Gastroesophageal sphincter (tissue), 4 donors: ENCODE measurements at regions not wholly inside any gene's neighbourhood (a gene's known extent, or its start where the extent isn't known, plus 50 kb on each side); places are given as distances from the start of the nearest gene placed in this dataset.

Experiments used
- ATAC-seq: fragments of 150-250 bp; one replicate; pipeline ENCODE4 v1.9.1; 2016; ENCODE audit warnings: mild to moderate bottlenecking, moderate library complexity
- H3K27ac ChIP-seq, 4 donors: fragments of 200-600 bp; sonication (generic) in 3 of 4; 1 replicate in 3 of 4; 2 replicates in 1 of 4; pipeline ENCODE4 v1.5.1; 2016 to 2019
- H3K27me3 ChIP-seq: fragments of 200-600 bp; sonication (generic); one replicate; pipeline ENCODE4 v1.5.1; 2019
- H3K36me3 ChIP-seq, 2 donors: fragments of 200-600 bp; sonication (generic); one replicate each; pipeline ENCODE4 v1.5.1; 2019; ENCODE audit warnings: control low read depth in 1 of 2
- H3K4me1 ChIP-seq, 3 donors: fragments of 200-600 bp; sonication (generic); 1 replicate in 2 of 3; 2 replicates in 1 of 3; pipeline ENCODE4 v1.5.1; 2016 to 2019; ENCODE audit warnings: control low read depth in 2 of 3
- H3K4me3 ChIP-seq, 2 donors: fragments of 200-600 bp; sonication (generic); one replicate each; pipeline ENCODE4 v1.5.1; 2019; ENCODE audit warnings: mild to moderate bottlenecking in 1 of 2, moderate library complexity in 1 of 2
- H3K9me3 ChIP-seq, 3 donors: fragments of 200-600 bp; sonication (generic); one replicate each; pipeline ENCODE4 v1.5.1; 2017 to 2019; ENCODE audit warnings: control low read depth in 2 of 3
- EP300 ChIP-seq: sonication (generic); formaldehyde crosslinking; IDR thresholded peaks from one replicate; pipeline ENCODE4 v1.6.1; 2017; ENCODE audit warnings: antibody characterized with exemption, mild to moderate bottlenecking
- POLR2A ChIP-seq, 2 donors: fragments of 450-650 bp; IDR thresholded peaks; one replicate each; pipeline ENCODE4 v1.6.1; 2017; ENCODE audit warnings: antibody characterized with exemption in 2 of 2, mild to moderate bottlenecking in 2 of 2, moderate library complexity in 1 of 2
- POLR2AphosphoS5 ChIP-seq: sonication (generic); formaldehyde crosslinking; IDR thresholded peaks from one replicate; pipeline ENCODE4 v1.6.1; 2017; ENCODE audit warnings: antibody characterized with exemption
- WGBS, 2 donors: methylation state at CpG; one replicate each; pipeline ENCODE4 v1.1.5; 2018; ENCODE audit warnings: low coverage in 1 of 2; 5-methylcytosine and 5-hydroxymethylcytosine counted together
- TF ChIP-seq, protein P1 (sequence below), 4 experiments: fragments of 200-600 bp in 2 of 4; fragments of 450-650 bp in 2 of 4; sonication (generic) in 1 of 4; IDR thresholded peaks; one replicate each; pipeline ENCODE4 v1.5.1; 2017 to 2019; ENCODE audit warnings: antibody characterized with exemption in 4 of 4, mild to moderate bottlenecking in 2 of 4, moderate library complexity in 2 of 4

DNA sequence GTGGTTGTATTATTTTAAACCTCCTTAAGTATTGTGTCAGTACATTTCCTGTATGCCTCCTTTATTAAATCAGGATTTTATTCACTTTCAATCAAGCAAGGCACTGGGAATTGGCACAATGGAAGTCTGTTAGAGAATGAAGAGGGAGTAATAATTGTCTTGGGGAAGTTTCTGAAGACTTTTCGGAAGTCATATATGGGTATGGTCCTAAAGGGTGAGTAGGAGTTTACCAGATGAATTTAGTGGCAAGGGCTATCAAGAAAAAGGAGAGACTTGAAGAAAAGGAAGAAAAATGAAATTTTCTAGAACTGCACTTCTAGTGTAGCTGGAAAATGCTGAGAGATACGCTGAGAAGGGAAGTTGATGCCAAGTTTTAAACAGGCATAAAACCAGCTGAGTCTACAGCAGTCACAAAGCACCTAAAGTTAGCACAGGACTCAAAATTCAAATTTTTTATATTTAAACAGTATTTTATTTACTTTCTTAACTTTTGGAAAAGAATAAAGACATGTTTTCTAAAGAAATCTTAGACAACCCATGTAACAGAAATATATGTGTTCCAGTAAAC is 184.9 kb downstream of the SMC2 start:
- WGBS, 2 donors: 25 to 42% methylated on average over 1 to 2 of the region's 2 CpGs
- Histone ChIP-seq H3K27ac (no peak overlapping the region), H3K4me3 (no peak overlapping the region), H3K4me1 (no peaks in the 10 kb centered on the region), H3K9me3 (no peaks in the 10 kb centered on the region), H3K36me3 (no peaks in the 10 kb centered on the region), H3K27me3 (no peaks in the 10 kb centered on the region)
- TF ChIP-seq EP300 (no peak), POLR2AphosphoS5 (no peak), POLR2A (IDR thresholded peaks at IDR 0.05) (no peak)
- TF ChIP-seq, protein P1, sequence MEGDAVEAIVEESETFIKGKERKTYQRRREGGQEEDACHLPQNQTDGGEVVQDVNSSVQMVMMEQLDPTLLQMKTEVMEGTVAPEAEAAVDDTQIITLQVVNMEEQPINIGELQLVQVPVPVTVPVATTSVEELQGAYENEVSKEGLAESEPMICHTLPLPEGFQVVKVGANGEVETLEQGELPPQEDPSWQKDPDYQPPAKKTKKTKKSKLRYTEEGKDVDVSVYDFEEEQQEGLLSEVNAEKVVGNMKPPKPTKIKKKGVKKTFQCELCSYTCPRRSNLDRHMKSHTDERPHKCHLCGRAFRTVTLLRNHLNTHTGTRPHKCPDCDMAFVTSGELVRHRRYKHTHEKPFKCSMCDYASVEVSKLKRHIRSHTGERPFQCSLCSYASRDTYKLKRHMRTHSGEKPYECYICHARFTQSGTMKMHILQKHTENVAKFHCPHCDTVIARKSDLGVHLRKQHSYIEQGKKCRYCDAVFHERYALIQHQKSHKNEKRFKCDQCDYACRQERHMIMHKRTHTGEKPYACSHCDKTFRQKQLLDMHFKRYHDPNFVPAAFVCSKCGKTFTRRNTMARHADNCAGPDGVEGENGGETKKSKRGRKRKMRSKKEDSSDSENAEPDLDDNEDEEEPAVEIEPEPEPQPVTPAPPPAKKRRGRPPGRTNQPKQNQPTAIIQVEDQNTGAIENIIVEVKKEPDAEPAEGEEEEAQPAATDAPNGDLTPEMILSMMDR (IDR thresholded peaks at IDR 0.05): no peak
- ATAC-seq: no peak

DNA sequence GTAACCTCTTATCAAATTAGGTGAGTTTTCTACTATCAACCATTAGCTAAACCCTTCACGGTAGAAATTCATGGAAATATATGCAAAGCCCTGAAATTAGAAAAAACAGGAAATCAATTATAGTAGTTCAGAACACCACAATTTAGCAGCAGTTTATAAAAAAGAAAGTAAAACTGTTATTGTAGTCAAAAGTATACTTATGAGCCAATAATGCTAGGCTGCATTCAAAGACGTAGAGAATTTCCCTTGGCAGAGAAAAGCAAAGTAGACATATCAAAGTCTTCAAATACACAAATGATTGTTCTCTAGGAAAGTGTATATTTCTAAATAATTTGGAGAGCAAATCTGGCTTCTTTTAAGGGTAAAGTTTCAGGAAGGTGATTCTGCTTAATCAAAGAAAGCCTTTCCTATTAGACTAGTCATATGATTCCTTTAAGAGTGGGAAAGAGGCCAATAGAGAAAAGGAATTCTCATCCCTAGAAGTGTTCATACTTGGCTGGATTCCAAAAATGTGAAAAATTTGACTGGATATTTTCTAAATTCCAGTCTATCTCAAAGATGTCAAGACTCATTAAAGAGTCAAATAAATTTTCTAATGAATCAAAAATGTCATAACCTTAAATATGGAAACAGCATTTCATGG is 185.5 kb downstream of the SMC2 start:
- H3K4me3 ChIP-seq: peak overlapping the region in 1 of 2 donors; percentile 2
- no peaks in the 10 kb centered on the region for H3K27me3 ChIP-seq
- no peak for TF ChIP-seq POLR2AphosphoS5
- TF ChIP-seq EP300: no peak
- TF ChIP-seq, protein P1 (IDR thresholded peaks at IDR 0.05): no peak
- TF ChIP-seq POLR2A (IDR thresholded peaks at IDR 0.05): no peak
- H3K27ac ChIP-seq: no peak overlapping the region
- ATAC-seq: no peak
- WGBS, 2 donors: 16 to 34% methylated on average over 2 of the region's 2 CpGs
- no peaks in the 10 kb centered on the region for H3K4me1 ChIP-seq
- H3K36me3 ChIP-seq: no peaks in the 10 kb centered on the region
- no peaks in the 10 kb centered on the region for H3K9me3 ChIP-seq

DNA sequence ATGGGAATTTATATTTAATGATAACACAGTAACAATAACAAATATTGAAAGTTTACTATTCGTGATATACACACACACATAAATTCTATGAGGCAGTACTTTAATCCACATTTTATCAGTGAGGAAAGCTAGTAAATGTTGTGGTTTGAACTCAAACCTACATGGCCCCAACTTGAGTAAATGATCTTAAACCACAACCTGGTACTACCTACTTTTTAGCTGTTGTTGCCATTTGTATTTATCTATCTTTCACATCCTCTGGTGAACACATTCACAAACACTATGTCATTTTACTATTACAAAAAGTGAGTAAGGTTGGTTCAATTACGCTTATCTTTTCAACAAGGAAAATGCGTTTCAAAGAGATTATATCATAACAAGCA is 186.1 kb downstream of the SMC2 start:
- no peaks in the 10 kb centered on the region for H3K4me1 ChIP-seq
- H3K27ac ChIP-seq: no peak overlapping the region
- ATAC-seq: no peak
- 58 to 75% methylated on average over 3 of the region's 3 CpGs for whole genome bisulfite sequencing, 2 donors
- H3K4me3 ChIP-seq: no peak overlapping the region
- no peaks in the 10 kb centered on the region for H3K36me3 ChIP-seq
- TF ChIP-seq EP300 (no peak), POLR2AphosphoS5 (no peak), POLR2A (IDR thresholded peaks at IDR 0.05) (no peak)
- TF ChIP-seq, protein P1 (IDR thresholded peaks at IDR 0.05): no peak
- no peaks in the 10 kb centered on the region for H3K27me3 ChIP-seq
- H3K9me3 ChIP-seq: no peaks in the 10 kb centered on the region

DNA sequence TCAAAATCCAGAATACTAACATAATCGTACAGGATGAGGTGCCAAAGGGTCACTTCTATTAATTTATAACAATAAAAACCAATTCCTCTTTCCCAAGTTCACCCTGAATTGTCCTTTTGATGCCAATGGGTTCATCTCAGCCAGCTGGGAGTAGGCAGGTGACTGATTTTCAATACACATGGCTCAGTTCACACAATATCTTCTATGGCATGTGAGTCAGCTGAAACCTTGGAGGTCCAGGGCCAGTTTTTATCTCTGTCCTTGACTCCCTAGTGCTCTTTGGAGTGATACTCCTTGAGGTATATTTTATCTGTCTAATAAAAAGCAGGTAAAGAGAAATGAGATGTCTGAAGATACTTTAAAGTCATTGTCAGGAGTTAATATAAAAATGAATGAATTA is 186.6 kb downstream of the SMC2 start:
- no peak for TF ChIP-seq POLR2A (IDR thresholded peaks at IDR 0.05)
- no peak for TF ChIP-seq POLR2AphosphoS5
- no peak for TF ChIP-seq EP300
- TF ChIP-seq, protein P1 (IDR thresholded peaks at IDR 0.05): no peak
- Histone ChIP-seq H3K36me3 (no peaks in the 10 kb centered on the region), H3K27ac (no peak overlapping the region), H3K27me3 (no peaks in the 10 kb centered on the region), H3K4me3 (no peak overlapping the region), H3K4me1 (no peaks in the 10 kb centered on the region), H3K9me3 (no peaks in the 10 kb centered on the region)
- ATAC-seq: no peak
- 78 to 80% methylated on average over 1 of the region's 1 CpG for WGBS, 2 donors

DNA sequence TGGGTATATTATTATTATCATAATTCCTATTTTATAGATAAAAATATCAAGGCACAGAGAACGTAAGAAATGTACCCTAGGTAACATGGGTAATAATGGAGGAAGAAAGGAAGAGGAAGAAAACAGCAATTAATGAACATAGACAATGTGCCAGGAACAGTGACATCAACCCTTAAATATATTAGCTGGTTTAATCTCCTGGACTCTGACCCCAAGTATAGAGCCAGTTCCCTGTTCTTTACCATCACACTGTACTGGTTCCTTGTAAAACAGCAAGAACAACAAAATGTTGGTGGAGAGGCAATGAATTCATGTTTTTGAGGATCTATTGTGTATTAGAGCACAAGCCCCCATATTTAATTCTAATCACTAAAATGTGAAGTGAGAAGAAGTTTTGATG is 192.1 kb downstream of the SMC2 start:
- Histone ChIP-seq H3K36me3 (no peaks in the 10 kb centered on the region), H3K9me3 (no peaks in the 10 kb centered on the region), H3K4me3 (no peak overlapping the region), H3K27ac (no peak overlapping the region), H3K27me3 (no peaks in the 10 kb centered on the region), H3K4me1 (no peaks in the 10 kb centered on the region)
- ATAC-seq: no peak
- WGBS, 2 donors: 67 to 88% methylated on average over 1 of the region's 1 CpG
- TF ChIP-seq, protein P1 (IDR thresholded peaks at IDR 0.05): no peak
- no peak for TF ChIP-seq POLR2A (IDR thresholded peaks at IDR 0.05)
